ENCODE measurements at regions not wholly inside any gene's neighbourhood (a gene's known extent, or its start where the extent isn't known, plus 50 kb on each side); places are given as distances from the start of the nearest gene placed in this dataset.

DNA sequence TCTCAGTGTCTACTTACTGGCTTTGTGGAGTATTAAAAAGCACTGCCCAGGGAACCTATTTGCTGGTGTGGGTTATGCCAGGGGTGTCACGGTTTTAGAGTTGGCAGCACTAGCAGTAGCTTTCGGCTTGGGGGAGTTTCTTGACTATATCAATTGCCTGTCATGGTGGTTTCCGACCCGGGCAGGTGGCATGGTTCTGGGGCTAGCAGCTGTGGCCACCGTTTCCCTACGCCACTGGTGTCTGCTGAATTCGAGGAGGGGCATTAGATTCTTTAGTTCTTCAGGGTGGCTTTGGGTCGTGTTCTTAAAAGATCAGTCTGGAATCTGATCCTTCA lies 55.6 kb upstream of the FOXC1 start:
- peak overlapping the region; percentile 76 for H3K4me3 ChIP-seq (ENCODE audit: low read depth, low read length)
- TF ChIP-seq, protein P1, sequence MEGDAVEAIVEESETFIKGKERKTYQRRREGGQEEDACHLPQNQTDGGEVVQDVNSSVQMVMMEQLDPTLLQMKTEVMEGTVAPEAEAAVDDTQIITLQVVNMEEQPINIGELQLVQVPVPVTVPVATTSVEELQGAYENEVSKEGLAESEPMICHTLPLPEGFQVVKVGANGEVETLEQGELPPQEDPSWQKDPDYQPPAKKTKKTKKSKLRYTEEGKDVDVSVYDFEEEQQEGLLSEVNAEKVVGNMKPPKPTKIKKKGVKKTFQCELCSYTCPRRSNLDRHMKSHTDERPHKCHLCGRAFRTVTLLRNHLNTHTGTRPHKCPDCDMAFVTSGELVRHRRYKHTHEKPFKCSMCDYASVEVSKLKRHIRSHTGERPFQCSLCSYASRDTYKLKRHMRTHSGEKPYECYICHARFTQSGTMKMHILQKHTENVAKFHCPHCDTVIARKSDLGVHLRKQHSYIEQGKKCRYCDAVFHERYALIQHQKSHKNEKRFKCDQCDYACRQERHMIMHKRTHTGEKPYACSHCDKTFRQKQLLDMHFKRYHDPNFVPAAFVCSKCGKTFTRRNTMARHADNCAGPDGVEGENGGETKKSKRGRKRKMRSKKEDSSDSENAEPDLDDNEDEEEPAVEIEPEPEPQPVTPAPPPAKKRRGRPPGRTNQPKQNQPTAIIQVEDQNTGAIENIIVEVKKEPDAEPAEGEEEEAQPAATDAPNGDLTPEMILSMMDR (IDR thresholded peaks at IDR 0.05; ENCODE audit: low read depth, low read length), result no peak
- TF ChIP-seq POLR2A (IDR thresholded peaks at IDR 0.05; ENCODE audit: extremely low read depth, insufficient read length) (no peak), MYC (IDR thresholded peaks at IDR 0.05; ENCODE audit: low read depth, low read length) (no peak)
- TF ChIP-seq, protein P2, sequence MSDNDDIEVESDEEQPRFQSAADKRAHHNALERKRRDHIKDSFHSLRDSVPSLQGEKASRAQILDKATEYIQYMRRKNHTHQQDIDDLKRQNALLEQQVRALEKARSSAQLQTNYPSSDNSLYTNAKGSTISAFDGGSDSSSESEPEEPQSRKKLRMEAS (IDR thresholded peaks at IDR 0.05; ENCODE audit: low read depth, low read length), result no peak
- DNase-seq (ENCODE audit: low read depth), result peak; percentile 67

DNA sequence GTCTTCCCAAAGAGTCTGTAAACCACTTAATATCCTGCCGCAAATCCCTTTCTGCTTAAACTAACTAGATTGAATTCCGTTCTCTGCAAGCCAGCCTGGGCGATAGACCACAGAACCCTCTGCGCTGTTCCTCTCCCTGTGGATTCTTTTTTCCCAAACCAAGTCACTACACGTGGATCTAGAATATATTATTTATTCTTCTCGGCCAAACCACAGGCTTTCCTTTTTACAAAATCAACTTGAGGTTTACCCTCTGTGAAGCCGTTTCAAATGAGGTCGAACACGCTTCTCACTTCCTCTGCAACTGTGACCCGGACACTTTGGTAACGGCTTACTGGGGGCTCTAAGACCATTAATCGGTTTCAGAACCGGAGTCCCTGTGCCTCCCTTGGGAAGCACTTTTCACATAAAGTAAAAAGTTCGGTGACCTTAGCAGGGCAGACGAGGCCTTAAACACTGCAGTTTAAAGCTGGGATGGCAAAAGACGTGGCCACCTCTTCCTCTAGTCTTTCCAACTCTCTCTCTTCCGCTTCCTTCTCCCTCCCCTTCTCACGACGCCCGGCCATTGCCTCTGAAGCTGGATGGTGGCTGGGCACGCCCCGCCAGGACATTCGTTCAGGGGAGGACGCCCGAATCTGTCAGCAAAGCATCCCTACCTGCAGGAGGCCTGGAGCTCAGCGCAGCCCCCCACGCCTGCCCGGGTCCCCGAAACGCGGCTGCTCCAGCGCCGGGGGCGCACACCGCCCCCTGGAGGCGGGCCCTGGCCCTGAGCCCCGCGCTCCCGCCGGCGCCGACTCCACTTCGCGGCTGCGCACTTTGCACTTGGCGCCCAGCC lies 55.0 kb upstream of the FOXC1 start:
- peak overlapping the region; percentile 76 for H3K4me3 ChIP-seq (ENCODE audit: low read depth, low read length)

GRCh38 chr6:1558388-1558787 lies 51.3 kb upstream of the FOXC1 start:
- DNase-seq (ENCODE audit: low read depth), result no peak
- TF ChIP-seq, protein P2 (IDR thresholded peaks at IDR 0.05; ENCODE audit: low read depth, low read length), result no peak
- TF ChIP-seq POLR2A (IDR thresholded peaks at IDR 0.05; ENCODE audit: extremely low read depth, insufficient read length), result no peak
- TF ChIP-seq MYC (IDR thresholded peaks at IDR 0.05; ENCODE audit: low read depth, low read length), result no peak
- TF ChIP-seq, protein P1 (IDR thresholded peaks at IDR 0.05; ENCODE audit: low read depth, low read length), result no peak
- no peak overlapping the region for H3K4me3 ChIP-seq (ENCODE audit: low read depth, low read length)

More for the DNA sequence above, 55.0 kb upstream of the FOXC1 start:
- TF ChIP-seq, protein P1 (IDR thresholded peaks at IDR 0.05; ENCODE audit: low read depth, low read length), result peak; percentile 74
- TF ChIP-seq, protein P2 (IDR thresholded peaks at IDR 0.05; ENCODE audit: low read depth, low read length), result peak; percentile 77
- TF ChIP-seq MYC (IDR thresholded peaks at IDR 0.05; ENCODE audit: low read depth, low read length) (peak; percentile 70), POLR2A (IDR thresholded peaks at IDR 0.05; ENCODE audit: extremely low read depth, insufficient read length) (peak; percentile 81)
- peak; percentile 90 for DNase-seq (ENCODE audit: low read depth)

Measured in NB4 (cell line).